Neural progenitor cell (in vitro differentiated cells): ENCODE measurements at regions not wholly inside any gene's neighbourhood (a gene's known extent, or its start where the extent isn't known, plus 50 kb on each side); places are given as distances from the start of the nearest gene placed in this dataset.

Source experiments
- DNase-seq: peaks from one replicate; pipeline ENCODE4 v3.0.0-alpha.2; 2016; ENCODE audit warnings: low spot score
- H2AFZ ChIP-seq: fragments of 200-600 bp; sonication (generic); replicated peaks from 2 replicates; pipeline ENCODE4 v1.6.1; 2016; ENCODE audit warnings: antibody characterized with exemption
- H3F3A ChIP-seq: fragments of 200-600 bp; sonication (generic); 2 replicates; pipeline ENCODE4 v1.6.1; 2016; ENCODE audit warnings: antibody characterized with exemption, low read depth
- H3K27ac ChIP-seq: fragments of 200-600 bp; sonication (generic); 2 replicates; pipeline ENCODE4 v1.5.1; 2016; ENCODE audit warnings: mild to moderate bottlenecking
- H3K27me3 ChIP-seq: fragments of 200-600 bp; sonication (generic); 2 replicates; pipeline ENCODE4 v1.6.1; 2016; ENCODE audit warnings: mild to moderate bottlenecking, moderate library complexity
- H3K36me3 ChIP-seq: fragments of 200-600 bp; sonication (generic); 2 replicates; pipeline ENCODE4 v1.5.1; 2016
- H3K4me1 ChIP-seq: fragments of 200-600 bp; sonication (generic); 2 replicates; pipeline ENCODE4 v1.6.1; 2016; ENCODE audit warnings: mixed run types
- H3K4me2 ChIP-seq: fragments of 200-600 bp; sonication (generic); 2 replicates; pipeline ENCODE4 v1.6.1; 2016
- H3K4me3 ChIP-seq: fragments of 200-600 bp; sonication (generic); 2 replicates; pipeline ENCODE4 v1.5.1; 2016
- H3K79me2 ChIP-seq: fragments of 200-600 bp; sonication (generic); 2 replicates; pipeline ENCODE4 v1.6.1; 2016; ENCODE audit warnings: low read depth
- H3K9ac ChIP-seq: fragments of 200-600 bp; sonication (generic); 2 replicates; pipeline ENCODE4 v1.6.1; 2016
- H3K9me3 ChIP-seq: fragments of 200-600 bp; sonication (generic); 2 replicates; pipeline ENCODE4 v1.5.1; 2016; ENCODE audit warnings: low read depth
- H4K20me1 ChIP-seq: fragments of 200-600 bp; sonication (generic); 2 replicates; pipeline ENCODE4 v1.6.1; 2016; ENCODE audit warnings: low read depth
- H3K27ac Mint-ChIP-seq: 3 replicates; pipeline ENCODE4 v1.8.0; 2021; ENCODE audit warnings: mixed read lengths
- H3K27me3 Mint-ChIP-seq: 2 replicates; pipeline ENCODE4 v1.8.0; 2022; ENCODE audit warnings: low read depth, mild to moderate bottlenecking, inconsistent platforms, moderate library complexity, mixed read lengths; ENCODE audit not compliant: insufficient read depth
- H3K36me3 Mint-ChIP-seq: 3 replicates; pipeline ENCODE4 v1.8.0; 2021; ENCODE audit warnings: mixed read lengths
- H3K4me1 Mint-ChIP-seq: 3 replicates; pipeline ENCODE4 v1.8.0; 2021; ENCODE audit warnings: mixed read lengths
- H3K4me3 Mint-ChIP-seq: 3 replicates; pipeline ENCODE4 v1.8.0; 2021; ENCODE audit warnings: mild to moderate bottlenecking, moderate library complexity, mixed read lengths
- H3K9me3 Mint-ChIP-seq: 3 replicates; pipeline ENCODE4 v1.8.0; 2020; ENCODE audit warnings: mixed read lengths
- CTCF ChIP-seq: fragments of 200-600 bp; sonication (generic); IDR thresholded peaks from 2 replicates; pipeline ENCODE4 v1.5.1; 2017; ENCODE audit warnings: antibody characterized with exemption, mild to moderate bottlenecking
- EZH2 ChIP-seq: fragments of 200-600 bp; sonication (generic); IDR thresholded peaks from 2 replicates; pipeline ENCODE4 v1.6.1; 2017; ENCODE audit warnings: antibody characterized with exemption, mild to moderate bottlenecking, moderate library complexity
- EZH2phosphoT487 ChIP-seq: fragments of 200-600 bp; sonication (generic); IDR thresholded peaks from 2 replicates; pipeline ENCODE4 v1.6.1; 2017; ENCODE audit warnings: antibody characterized with exemption

GRCh38 chr5:98470747-98471146 lies 302.7 kb upstream of the RGMB start:
- no peak for DNase-seq
- H3K9ac ChIP-seq = no peak overlapping the region
- H3K9me3 ChIP-seq = no peaks in the 10 kb centered on the region
- no peaks in the 10 kb centered on the region for H3K36me3 Mint-ChIP-seq
- H3K4me2 ChIP-seq = no peak overlapping the region
- no peaks in the 10 kb centered on the region for H3K4me1 Mint-ChIP-seq
- no peak overlapping the region for H3K4me3 Mint-ChIP-seq
- H3K27me3 ChIP-seq = no peaks in the 10 kb centered on the region
- no peaks in the 10 kb centered on the region for H3K9me3 Mint-ChIP-seq
- no peak overlapping the region for H3K27ac ChIP-seq
- H3K27ac Mint-ChIP-seq = no peak overlapping the region
- H4K20me1 ChIP-seq = no peaks in the 10 kb centered on the region
- H3K36me3 ChIP-seq = no peaks in the 10 kb centered on the region
- TF ChIP-seq EZH2phosphoT487 = no peak
- no peak for TF ChIP-seq EZH2
- no peak for TF ChIP-seq CTCF
- no peak overlapping the region for H2AFZ ChIP-seq
- H3K79me2 ChIP-seq = no peaks in the 10 kb centered on the region
- no peaks in the 10 kb centered on the region for H3K4me1 ChIP-seq
- H3K27me3 Mint-ChIP-seq = no peaks in the 10 kb centered on the region
- no peaks in the 10 kb centered on the region for H3F3A ChIP-seq
- H3K4me3 ChIP-seq = no peak overlapping the region

GRCh38 chr5:98471458-98471857 lies 302.0 kb upstream of the RGMB start:
- no peaks in the 10 kb centered on the region for H3K9me3 Mint-ChIP-seq
- H3K9ac ChIP-seq = no peak overlapping the region

GRCh38 chr5:98474216-98474615 lies 299.2 kb upstream of the RGMB start:
- Histone ChIP-seq H3K4me3 (no peak overlapping the region), H3K4me1 (no peaks in the 10 kb centered on the region), H3K36me3 (no peaks in the 10 kb centered on the region), H3K9ac (no peak overlapping the region), H3K27ac (no peak overlapping the region), H2AFZ (no peak overlapping the region), H3K27me3 (no peaks in the 10 kb centered on the region), H3F3A (no peaks in the 10 kb centered on the region), H3K4me2 (no peak overlapping the region), H4K20me1 (no peaks in the 10 kb centered on the region), H3K9me3 (no peaks in the 10 kb centered on the region), H3K79me2 (no peaks in the 10 kb centered on the region)
- H3K27ac Mint-ChIP-seq = no peak overlapping the region
- H3K4me1 Mint-ChIP-seq = no peaks in the 10 kb centered on the region
- H3K4me3 Mint-ChIP-seq = no peak overlapping the region
- H3K36me3 Mint-ChIP-seq = no peaks in the 10 kb centered on the region
- H3K9me3 Mint-ChIP-seq = no peaks in the 10 kb centered on the region
- no peaks in the 10 kb centered on the region for H3K27me3 Mint-ChIP-seq
- no peak for TF ChIP-seq CTCF
- no peak for TF ChIP-seq EZH2
- TF ChIP-seq EZH2phosphoT487 = no peak
- no peak for DNase-seq

More at GRCh38 chr5:98471458-98471857, 302.0 kb upstream of the RGMB start:
- no peak overlapping the region for H2AFZ ChIP-seq
- no peaks in the 10 kb centered on the region for H3K79me2 ChIP-seq
- no peak overlapping the region for H3K27ac ChIP-seq
- Mint-ChIP-seq H3K27ac (no peak overlapping the region), H3K4me3 (no peak overlapping the region), H3K4me1 (no peaks in the 10 kb centered on the region), H3K36me3 (no peaks in the 10 kb centered on the region), H3K27me3 (no peaks in the 10 kb centered on the region)
- H3K9me3 ChIP-seq = no peaks in the 10 kb centered on the region
- TF ChIP-seq EZH2 (no peak), EZH2phosphoT487 (no peak), CTCF (no peak)
- H3K36me3 ChIP-seq = no peaks in the 10 kb centered on the region
- H3K27me3 ChIP-seq = no peaks in the 10 kb centered on the region
- DNase-seq = no peak
- H3K4me2 ChIP-seq = no peak overlapping the region
- H3K4me1 ChIP-seq = no peaks in the 10 kb centered on the region
- H3K4me3 ChIP-seq = no peak overlapping the region
- H4K20me1 ChIP-seq = no peaks in the 10 kb centered on the region
- no peaks in the 10 kb centered on the region for H3F3A ChIP-seq
